ENCODE measurements at regions not wholly inside any gene's neighbourhood (a gene's known extent, or its start where the extent isn't known, plus 50 kb on each side); places are given as distances from the start of the nearest gene placed in this dataset.

DNA sequence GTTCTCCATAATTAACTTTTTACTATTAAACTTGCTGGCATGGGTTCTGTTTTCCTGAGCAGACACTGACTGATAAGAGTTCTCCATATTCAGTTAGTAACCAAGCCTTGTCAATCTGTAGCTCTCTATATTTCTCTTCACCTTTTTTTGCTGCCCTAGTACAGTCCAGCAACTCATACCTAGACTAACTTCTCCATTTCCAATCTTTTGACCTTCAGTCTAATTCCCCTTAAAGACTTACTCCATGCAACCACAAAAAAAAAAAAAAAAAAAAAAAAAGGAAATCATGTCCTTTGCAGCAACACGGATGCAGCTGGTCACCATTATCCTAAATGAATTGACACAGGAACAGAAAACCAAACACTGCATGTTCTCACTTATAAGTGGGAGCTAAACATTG is 125.7 kb upstream of the KRAS start:
- TF ChIP-seq YY1 (IDR thresholded peaks at IDR 0.05; ENCODE audit: insufficient read depth, insufficient read length) (no peak), SUZ12 (IDR thresholded peaks at IDR 0.05; ENCODE audit: extremely low read depth, insufficient read depth, insufficient read length) (no peak), ZNF274 (IDR thresholded peaks at IDR 0.05; ENCODE audit: low read depth, low read length) (no peak)

Measured in NT2/D1 (cell line).